IPS DF 6.9 (cell line): ENCODE measurements at regions not wholly inside any gene's neighbourhood (a gene's known extent, or its start where the extent isn't known, plus 50 kb on each side); places are given as distances from the start of the nearest gene placed in this dataset.

Experiments used
- DNase-seq: peaks from one replicate; pipeline ENCODE4 v3.0.0-alpha.2; 2013; ENCODE audit warnings: low read depth, low spot score
- H3K27ac ChIP-seq: one replicate; pipeline ENCODE4 v1.5.1; 2013; ENCODE audit warnings: low read length, control low read depth
- H3K27me3 ChIP-seq: 2 replicates; pipeline ENCODE4 v1.6.1; 2013; ENCODE audit warnings: mild to moderate bottlenecking, low read length; ENCODE audit not compliant: control insufficient read depth, insufficient read depth
- H3K36me3 ChIP-seq: 2 replicates; pipeline ENCODE4 v1.6.1; 2013; ENCODE audit warnings: low read length; ENCODE audit not compliant: control insufficient read depth, insufficient read depth
- H3K4me1 ChIP-seq: 2 replicates; pipeline ENCODE4 v1.6.1; 2013; ENCODE audit warnings: low read length; ENCODE audit not compliant: control insufficient read depth, insufficient read depth
- H3K4me3 ChIP-seq: 2 replicates; pipeline ENCODE4 v1.5.1; 2013; ENCODE audit warnings: mild to moderate bottlenecking, low read length
- H3K9me3 ChIP-seq: 2 replicates; pipeline ENCODE4 v1.6.1; 2013; ENCODE audit warnings: low read length, inconsistent platforms; ENCODE audit not compliant: control insufficient read depth, insufficient read depth
- WGBS: extraction: QIAGEN DNeasy Blood & Tissue Kit; methylation state at CpG from one replicate; pipeline ENCODE4 v1.1.7; 2013; ENCODE audit warnings: mixed read lengths, missing lambda C conversion rate; ENCODE audit not compliant: insufficient read length, insufficient coverage; 5-methylcytosine and 5-hydroxymethylcytosine counted together

DNA sequence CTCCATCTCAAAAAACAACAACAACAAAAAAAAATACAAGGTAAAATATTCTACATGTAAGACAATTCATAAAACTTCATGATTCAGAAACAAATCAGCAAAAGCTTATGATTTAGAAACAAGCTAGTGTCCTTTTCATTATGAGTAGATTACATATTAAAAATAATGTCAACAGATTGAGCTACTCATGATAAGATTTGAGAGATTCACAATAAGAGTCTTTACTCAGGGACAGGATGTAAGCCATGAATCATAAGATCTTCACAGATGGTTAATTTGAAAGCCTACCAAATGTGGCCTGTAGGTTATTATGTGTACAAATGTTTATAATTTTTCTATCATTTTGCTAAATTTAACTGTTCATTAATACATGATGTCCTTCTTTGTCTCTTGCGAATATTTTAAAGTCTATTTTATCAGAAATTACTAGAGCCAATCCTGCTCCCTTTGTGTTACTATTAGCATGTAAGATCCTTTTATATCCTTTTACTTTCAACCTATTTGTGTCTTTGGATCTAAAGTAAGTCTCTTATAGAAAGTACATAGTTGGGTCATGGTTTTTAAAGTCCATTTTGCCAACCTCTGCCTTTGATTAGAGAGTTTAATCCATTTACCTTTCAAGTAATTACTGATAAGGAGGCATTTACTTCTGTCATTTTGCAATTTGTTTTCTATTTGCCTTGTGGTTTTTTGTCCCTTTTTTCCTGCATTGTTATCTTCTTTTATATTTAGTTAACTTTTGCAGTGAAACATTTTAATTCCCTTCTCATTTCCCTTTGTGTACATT is 68.3 kb upstream of the RXFP2 start:
- Histone ChIP-seq H3K27ac (no peak overlapping the region), H3K27me3 (no peaks in the 10 kb centered on the region), H3K9me3 (no peaks in the 10 kb centered on the region), H3K4me1 (no peaks in the 10 kb centered on the region), H3K4me3 (no peak overlapping the region), H3K36me3 (no peaks in the 10 kb centered on the region)
- no CpG with 5 or more reads among the region's 1 CpG for WGBS
- no peak for DNase-seq

DNA sequence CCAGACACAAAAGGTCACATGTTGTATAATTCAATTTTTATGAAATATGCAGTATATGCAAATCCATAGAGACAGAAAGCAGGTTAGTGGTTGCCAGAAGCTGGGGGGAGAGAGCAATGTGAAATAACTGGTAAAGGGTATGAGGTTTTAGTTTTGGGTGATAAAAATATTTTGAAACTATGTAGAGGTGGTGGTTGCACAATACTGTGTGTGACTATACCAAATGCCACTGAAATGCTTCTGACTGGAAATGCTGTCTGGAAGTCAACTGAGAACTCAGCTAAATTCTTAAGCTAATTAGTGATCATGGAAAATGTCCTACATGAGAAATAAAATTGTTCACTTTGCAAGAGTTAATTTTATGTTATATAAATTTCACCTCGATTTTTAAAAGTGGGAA is 65.3 kb upstream of the RXFP2 start:
- Histone ChIP-seq H3K36me3 (no peaks in the 10 kb centered on the region), H3K9me3 (no peaks in the 10 kb centered on the region), H3K4me3 (no peak overlapping the region), H3K4me1 (no peaks in the 10 kb centered on the region), H3K27ac (no peak overlapping the region), H3K27me3 (no peaks in the 10 kb centered on the region)
- no CpG with 5 or more reads among the region's 1 CpG for WGBS
- no peak for DNase-seq

- H3K27me3 ChIP-seq, result no peaks in the 10 kb centered on the region
- no peak overlapping the region for H3K27ac ChIP-seq
- no CpG with 5 or more reads among the region's 5 CpGs for WGBS
- no peak for DNase-seq
- H3K4me1 ChIP-seq, result no peaks in the 10 kb centered on the region
- H3K9me3 ChIP-seq, result no peaks in the 10 kb centered on the region
- H3K4me3 ChIP-seq, result no peak overlapping the region
- no peaks in the 10 kb centered on the region for H3K36me3 ChIP-seq
Measured at GRCh38 chr13:31675440-31675953, 63.8 kb upstream of the RXFP2 start.

DNA sequence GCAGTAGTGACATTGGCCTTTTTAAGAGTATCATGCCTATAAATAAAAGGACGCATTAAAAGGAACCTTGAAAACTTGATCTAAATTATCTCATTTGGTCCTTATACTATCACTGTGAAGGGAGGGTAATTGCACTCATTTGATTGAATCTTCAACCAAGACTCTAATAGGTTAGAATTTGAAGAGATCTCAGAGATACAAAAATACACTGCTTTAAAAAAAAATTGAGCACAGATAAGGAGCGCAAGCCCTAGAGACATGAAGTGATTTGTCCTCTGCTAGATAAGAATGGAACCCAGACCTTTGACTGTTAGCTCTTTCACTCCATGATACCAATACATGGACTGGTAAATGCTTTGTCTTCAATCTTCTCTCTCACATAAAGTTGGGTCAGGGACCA is 58.2 kb upstream of the RXFP2 start:
- no peaks in the 10 kb centered on the region for H3K36me3 ChIP-seq
- no CpG with 5 or more reads among the region's 2 CpGs for WGBS
- DNase-seq, result no peak

GRCh38 chr13:31684466-31684865 is 54.9 kb upstream of the RXFP2 start:
- Histone ChIP-seq H3K27ac (no peak overlapping the region), H3K4me3 (no peak overlapping the region), H3K27me3 (no peaks in the 10 kb centered on the region), H3K9me3 (no peaks in the 10 kb centered on the region), H3K4me1 (no peaks in the 10 kb centered on the region), H3K36me3 (no peaks in the 10 kb centered on the region)
- no CpG with 5 or more reads among the region's 2 CpGs for WGBS
- no peak for DNase-seq

More for the DNA sequence above, 58.2 kb upstream of the RXFP2 start:
- Histone ChIP-seq H3K4me3 (no peak overlapping the region), H3K27me3 (no peaks in the 10 kb centered on the region), H3K27ac (no peak overlapping the region), H3K4me1 (no peaks in the 10 kb centered on the region), H3K9me3 (no peaks in the 10 kb centered on the region)

- no peaks in the 10 kb centered on the region for H3K4me1 ChIP-seq
- no peak overlapping the region for H3K27ac ChIP-seq
- no peaks in the 10 kb centered on the region for H3K27me3 ChIP-seq
- no peak for DNase-seq
- H3K4me3 ChIP-seq, result no peak overlapping the region
- no peaks in the 10 kb centered on the region for H3K9me3 ChIP-seq
- WGBS, result no CpG with 5 or more reads among the region's 4 CpGs
- H3K36me3 ChIP-seq, result no peaks in the 10 kb centered on the region
Measured at GRCh38 chr13:31686670-31687425, 52.5 kb upstream of the RXFP2 start.
